Panc1 (cell line): ENCODE measurements at regions not wholly inside any gene's neighbourhood (a gene's known extent, or its start where the extent isn't known, plus 50 kb on each side); places are given as distances from the start of the nearest gene placed in this dataset.

Experiments used
- CTCF ChIP-seq: fragments of 450-650 bp; IDR thresholded peaks from 2 replicates; pipeline ENCODE4 v1.5.1; 2017; ENCODE audit warnings: mild to moderate bottlenecking
- POLR2AphosphoS5 ChIP-seq: IDR thresholded peaks from 2 replicates; pipeline ENCODE4 v1.6.1; 2012; ENCODE audit warnings: mild to moderate bottlenecking, low read depth, low read length, moderate library complexity
- SIN3A ChIP-seq: IDR thresholded peaks from 2 replicates; pipeline ENCODE4 v1.6.1; 2012; ENCODE audit warnings: low read depth, mild to moderate bottlenecking, low read length, moderate library complexity, borderline replicate concordance; ENCODE audit not compliant: insufficient read depth
- TCF7L2 ChIP-seq: IDR thresholded peaks from 2 replicates; pipeline ENCODE4 v1.6.1; 2011; ENCODE audit warnings: mild to moderate bottlenecking, low read depth, low read length, inconsistent platforms

GRCh38 chr21:23307065-23307464 lies 2300.2 kb downstream of the MRPL39 start:
- no peak for TF ChIP-seq CTCF
- no peak for TF ChIP-seq TCF7L2
- no peak for TF ChIP-seq POLR2AphosphoS5
- no peak for TF ChIP-seq SIN3A
